Activated T-cell treated with anti-CD3 and anti-CD28 coated beads for 4 hours (primary cell): ENCODE measurements at regions not wholly inside any gene's neighbourhood (a gene's known extent, or its start where the extent isn't known, plus 50 kb on each side); places are given as distances from the start of the nearest gene placed in this dataset.

Experiments used
- DNase-seq: peaks from one replicate; pipeline ENCODE4 v3.0.0-alpha.2; 2020

DNA sequence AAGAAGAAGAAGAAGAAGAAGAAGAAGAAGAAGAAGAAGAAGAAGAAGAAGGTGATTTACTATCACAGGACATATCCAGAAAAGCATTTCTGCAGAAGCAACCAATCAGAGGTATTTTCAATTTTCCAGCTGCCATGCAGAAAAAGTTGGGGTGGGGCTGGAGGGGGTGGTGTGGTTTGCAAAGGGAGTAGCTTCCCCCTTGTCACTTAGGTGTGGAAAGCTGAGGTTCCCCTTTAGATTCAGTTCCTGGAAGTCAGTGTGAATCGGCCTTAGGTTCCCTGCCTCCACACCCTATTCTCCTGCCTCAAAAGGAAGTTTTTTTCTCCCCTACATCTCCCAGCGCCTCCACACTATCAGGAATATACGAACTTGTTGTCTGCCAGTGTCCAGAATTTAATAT lies 276.7 kb upstream of the ARRDC4 start:
- DNase-seq: no peak

- no peak for DNase-seq
Observed at GRCh38 chr15:97684249-97684648, 276.3 kb upstream of the ARRDC4 start.

GRCh38 chr15:97686324-97686723 lies 274.2 kb upstream of the ARRDC4 start:
- DNase-seq: no peak

DNA sequence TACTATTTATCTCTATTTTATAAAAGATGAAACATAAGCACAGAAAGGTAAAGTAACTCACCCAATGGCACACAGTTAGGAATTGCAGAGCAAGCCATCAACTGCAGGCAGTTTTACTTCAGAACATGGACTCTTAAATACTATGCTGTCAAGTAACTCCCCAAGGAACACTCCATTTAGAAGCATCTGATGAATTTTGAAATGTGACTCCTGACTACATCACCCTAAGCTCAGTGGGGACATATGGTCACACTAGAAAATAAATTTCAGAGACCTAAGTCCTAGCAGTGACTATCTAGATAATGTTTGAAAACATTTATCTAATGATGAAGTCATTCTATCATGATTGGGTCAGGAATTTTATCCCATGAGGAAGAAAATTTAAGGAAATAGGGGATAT lies 272.8 kb upstream of the ARRDC4 start:
- DNase-seq: no peak

- DNase-seq: no peak
Observed at GRCh38 chr15:97688177-97688576, 272.3 kb upstream of the ARRDC4 start.

DNA sequence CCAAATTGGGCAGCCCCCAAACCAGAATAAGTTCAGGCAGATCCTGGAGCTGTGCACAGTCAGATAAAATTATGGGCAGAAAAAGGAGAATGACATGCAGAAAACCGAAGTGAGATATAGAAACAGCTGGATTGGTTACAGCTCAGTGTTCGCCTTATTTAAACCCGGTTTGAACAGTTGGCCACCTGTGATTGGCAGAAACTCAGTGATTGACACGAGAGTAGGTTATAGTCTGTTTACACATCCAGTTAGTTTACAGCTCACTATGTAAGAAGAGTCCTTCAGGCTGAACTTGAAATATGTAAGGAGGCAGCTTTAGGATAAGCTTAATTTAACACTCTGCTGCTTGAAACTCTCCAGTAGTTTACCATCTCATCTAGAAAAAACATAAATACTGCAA lies 271.6 kb upstream of the ARRDC4 start:
- no peak for DNase-seq

- no peak for DNase-seq
Observed at GRCh38 chr15:97691078-97691477, 269.4 kb upstream of the ARRDC4 start.

GRCh38 chr15:97691799-97692198 lies 268.7 kb upstream of the ARRDC4 start:
- DNase-seq: no peak

DNA sequence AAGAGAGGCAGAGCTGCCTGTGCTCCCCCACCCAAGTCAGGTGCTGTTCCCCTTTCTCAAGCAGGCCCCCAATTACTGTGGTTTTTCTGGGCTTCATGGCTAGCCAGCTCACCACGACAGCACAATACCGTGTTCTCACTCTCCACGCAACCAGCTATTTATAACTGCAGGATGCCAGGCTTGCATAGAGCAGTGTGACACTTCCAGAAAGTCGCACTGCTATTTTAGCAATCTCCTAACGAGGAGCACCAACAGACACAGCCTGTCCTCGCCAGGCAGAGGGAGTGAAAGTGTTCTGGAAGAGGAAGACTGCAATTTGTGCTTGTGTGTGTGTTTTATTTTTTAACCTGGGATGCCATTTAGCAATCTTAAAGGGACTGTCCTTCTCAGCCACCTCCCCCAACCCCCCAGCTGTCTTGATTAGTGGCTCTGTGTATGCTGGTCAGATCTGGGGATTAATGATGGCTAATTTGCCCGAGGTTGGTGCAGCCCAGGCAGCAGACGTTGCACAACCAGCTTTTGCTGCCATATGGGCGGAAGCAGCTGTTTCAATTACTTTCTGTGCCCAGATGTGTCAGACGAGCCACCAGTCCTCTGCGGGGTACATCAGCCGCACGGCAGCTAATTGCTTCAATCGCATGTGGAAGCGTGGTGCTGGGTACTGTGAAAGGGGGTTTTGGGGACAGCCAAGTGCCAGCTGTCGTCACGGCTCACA lies 268.0 kb upstream of the ARRDC4 start:
- no peak for DNase-seq

- DNase-seq: no peak
Observed at GRCh38 chr15:97694456-97694855, 266.0 kb upstream of the ARRDC4 start.

DNA sequence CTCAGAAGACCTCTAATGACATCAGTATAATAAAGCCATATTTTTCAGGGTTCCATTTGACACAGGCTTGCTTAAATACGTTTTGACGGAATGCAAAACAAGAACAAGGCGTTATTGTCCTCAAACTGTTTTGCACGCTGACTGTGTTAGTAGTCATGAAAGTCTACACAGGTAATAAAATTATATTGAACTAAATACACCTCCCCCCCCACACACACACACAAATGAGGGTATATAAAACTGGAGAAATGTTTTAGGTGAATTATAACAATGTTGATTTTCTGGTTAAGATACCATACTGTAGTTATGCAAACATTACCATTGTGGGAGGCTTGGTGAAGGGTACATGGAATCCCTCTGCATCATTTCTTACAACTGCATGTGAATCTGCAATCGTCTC lies 257.1 kb upstream of the ARRDC4 start:
- no peak for DNase-seq

DNA sequence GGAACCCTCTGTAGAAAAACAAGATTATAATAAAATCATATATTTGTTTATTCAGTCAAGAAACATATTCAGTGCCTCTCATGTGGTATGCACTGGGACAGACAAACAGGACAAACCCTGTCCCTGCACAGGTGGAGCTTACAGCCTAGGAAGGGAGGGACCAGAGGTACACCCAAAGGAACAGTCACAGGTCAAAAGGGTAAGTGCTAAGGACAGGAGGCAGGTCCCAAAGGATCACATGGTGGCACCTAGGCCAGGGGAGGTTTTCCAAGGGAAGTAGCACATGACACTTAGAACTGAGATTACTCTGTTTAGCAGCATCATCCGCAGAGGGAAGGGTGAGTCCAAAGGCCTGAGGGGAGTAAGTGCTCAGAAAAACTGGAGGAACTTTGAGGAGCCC lies 254.4 kb upstream of the ARRDC4 start:
- no peak for DNase-seq

GRCh38 chr15:97708252-97708651 lies 252.3 kb upstream of the ARRDC4 start:
- DNase-seq: no peak

DNA sequence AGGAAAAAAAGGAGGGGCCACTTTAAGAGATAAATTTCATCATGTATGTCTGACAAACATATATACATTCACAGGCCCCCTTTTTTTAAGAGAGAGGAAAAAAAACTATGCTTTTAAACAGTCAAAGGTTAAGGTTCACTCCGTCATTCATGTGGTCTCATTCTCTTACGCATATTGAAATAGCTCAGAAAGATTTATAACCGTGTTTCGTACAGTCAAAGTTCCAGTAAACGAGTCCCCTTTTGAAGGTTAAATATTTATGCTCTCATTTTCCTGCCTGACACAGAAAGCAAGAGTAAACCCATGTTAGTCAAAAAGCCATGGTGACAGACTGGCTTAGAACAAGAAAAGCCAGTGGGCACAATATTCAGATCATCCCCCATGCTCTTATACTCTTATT lies 248.0 kb upstream of the ARRDC4 start:
- DNase-seq: no peak

- DNase-seq: no peak
Observed at GRCh38 chr15:97717806-97718205, 242.7 kb upstream of the ARRDC4 start.

DNA sequence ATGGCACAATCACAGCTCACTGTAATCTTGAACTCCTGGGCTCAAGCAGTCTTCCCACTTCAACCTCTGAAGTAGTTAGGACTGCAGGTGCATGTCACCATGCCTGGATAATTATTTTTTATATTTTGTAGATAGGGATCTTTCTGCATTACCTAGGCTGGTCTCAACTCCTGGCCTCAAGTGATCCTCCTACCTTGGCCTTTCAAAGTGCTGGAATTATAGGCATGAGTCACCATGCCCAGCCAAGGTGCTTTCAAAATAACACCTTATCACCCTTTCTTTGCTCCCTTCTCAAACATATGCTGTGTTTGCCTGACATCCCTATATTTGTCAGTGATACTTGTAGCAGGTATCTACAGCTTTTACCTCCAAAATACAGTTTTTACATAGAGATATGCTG lies 242.0 kb upstream of the ARRDC4 start:
- no peak for DNase-seq

GRCh38 chr15:97728791-97729190 lies 231.7 kb upstream of the ARRDC4 start:
- DNase-seq: no peak

- no peak for DNase-seq
Observed at GRCh38 chr15:97729270-97729669, 231.2 kb upstream of the ARRDC4 start.

DNA sequence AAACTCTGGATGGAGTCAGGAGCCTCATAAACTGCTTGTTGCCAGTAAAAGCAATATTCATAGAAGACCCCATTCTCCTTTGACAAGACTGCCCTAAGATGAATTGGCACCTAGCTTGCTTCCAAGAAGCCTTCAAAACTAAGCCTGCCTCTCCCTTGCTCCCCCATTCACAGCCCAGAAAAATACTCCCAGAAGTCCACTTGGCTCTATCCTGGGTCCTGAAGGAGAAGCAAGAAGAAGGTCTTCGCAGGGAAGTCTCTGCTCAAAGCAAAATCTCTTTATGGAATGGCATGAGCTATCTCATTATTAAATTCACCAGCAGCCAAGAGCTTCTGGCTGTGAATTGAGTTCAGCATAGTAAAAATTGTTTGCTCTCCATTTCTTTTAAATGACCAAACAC lies 230.2 kb upstream of the ARRDC4 start:
- no peak for DNase-seq

DNA sequence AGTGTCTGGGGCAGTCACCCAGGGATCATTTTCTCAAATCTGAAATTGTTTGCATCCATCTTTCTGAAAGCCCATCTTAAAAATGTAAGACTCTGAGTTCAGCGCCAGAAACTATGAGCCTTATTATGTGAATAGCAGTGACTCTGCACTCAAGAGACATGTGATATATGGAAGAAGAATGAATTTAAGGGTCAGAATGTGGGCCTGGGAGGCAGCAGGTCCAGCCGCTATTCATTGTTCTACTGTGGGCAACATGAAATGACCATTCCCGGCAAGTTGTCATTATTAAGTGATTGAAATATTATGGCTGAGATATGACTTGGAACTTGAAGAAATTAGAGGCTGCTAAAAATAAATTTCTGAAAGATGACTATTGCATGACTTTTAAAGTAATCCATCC lies 228.6 kb upstream of the ARRDC4 start:
- DNase-seq: no peak

DNA sequence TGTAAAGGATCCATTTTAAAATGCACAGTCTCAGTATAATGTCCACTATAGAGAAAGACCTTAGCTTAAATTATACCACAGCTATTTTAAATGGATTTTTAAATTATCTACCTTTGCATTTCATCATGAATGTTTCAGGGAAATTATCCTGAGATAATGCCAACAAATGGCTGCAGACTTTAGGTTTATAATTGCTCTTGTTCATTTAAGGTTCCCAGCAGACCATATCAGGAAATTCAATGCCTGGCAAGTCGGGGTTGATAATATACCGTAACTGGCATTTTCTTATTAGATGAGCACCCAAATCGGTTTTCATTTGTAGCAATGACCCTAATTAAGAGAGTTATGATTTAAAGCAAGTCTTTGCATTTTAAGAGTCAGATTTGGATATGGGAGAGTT lies 227.1 kb upstream of the ARRDC4 start:
- DNase-seq: no peak

DNA sequence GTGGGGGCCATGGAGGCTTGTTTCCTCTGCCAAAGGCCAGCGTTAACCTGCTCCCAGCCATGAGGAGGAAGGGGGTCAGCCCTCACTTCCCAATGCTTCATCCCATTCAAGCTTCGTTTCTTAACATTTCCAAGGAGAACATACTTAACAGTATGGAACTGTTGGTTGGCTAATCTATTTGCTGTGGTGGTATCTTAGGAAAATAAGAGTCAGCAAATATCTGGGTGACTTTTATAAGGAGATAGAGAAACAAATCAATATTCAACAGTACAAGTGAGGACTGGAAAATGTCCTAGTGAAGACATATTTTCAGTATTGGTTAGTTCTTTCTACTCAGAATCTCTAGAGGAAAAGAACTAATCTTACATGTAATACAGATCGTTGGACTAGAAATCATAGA lies 223.8 kb upstream of the ARRDC4 start:
- DNase-seq: no peak

- no peak for DNase-seq
Observed at GRCh38 chr15:97745481-97746071, 214.9 kb upstream of the ARRDC4 start.

GRCh38 chr15:97747342-97747741 lies 213.2 kb upstream of the ARRDC4 start:
- DNase-seq: no peak

DNA sequence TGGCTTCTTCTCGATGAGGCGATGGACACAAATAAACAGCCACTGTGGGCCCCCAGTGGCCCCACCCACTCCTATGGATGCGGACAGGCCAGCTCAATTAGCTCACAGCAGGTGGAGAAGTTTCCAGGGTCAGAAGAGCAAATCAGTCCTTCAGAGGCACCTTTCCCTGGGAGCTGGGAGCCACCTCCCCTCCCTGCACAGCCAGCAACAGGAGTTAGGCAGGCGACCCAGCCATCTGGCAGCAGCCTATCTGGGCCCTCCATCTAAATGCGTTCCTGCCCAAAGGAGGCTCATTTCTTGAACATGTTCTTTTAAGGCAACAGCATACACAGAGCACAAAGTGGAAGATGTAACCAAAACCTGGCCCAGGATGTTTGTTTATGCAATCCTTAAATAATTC lies 211.9 kb upstream of the ARRDC4 start:
- no peak for DNase-seq
